Left forelimb (tissue), 1 donor: ENCODE measurements at regions not wholly inside any gene's neighbourhood (a gene's known extent, or its start where the extent isn't known, plus 50 kb on each side); places are given as distances from the start of the nearest gene placed in this dataset.
"Not testable (repeated sequence)": the region's sequence is repeated elsewhere in the genome, so short reads cannot be mapped to it uniquely, and the experiment has no call there.

Experiments
- DNase-seq: peaks from one replicate; pipeline ENCODE4 v3.0.0-alpha.2; 2018; ENCODE audit warnings: low spot score

- no peak for DNase-seq
Measured at GRCh38 chr10:36872702-36873393, 252.6 kb upstream of the ANKRD30A start.

GRCh38 chr10:36840788-36841187 lies 284.6 kb upstream of the ANKRD30A start:
- no peak for DNase-seq

GRCh38 chr10:36837416-36837815 lies 288.0 kb upstream of the ANKRD30A start:
- DNase-seq, result no peak

- no peak for DNase-seq
Measured at GRCh38 chr10:36819781-36820180, 305.6 kb upstream of the ANKRD30A start.

GRCh38 chr10:36817898-36818297 lies 307.5 kb upstream of the ANKRD30A start:
- no peak for DNase-seq

- no peak for DNase-seq
Measured at GRCh38 chr10:36808625-36809362, 316.6 kb upstream of the ANKRD30A start.

GRCh38 chr10:36803229-36803628 lies 322.2 kb upstream of the ANKRD30A start:
- no peak for DNase-seq

GRCh38 chr10:36802490-36803153 lies 322.8 kb upstream of the ANKRD30A start:
- DNase-seq, result peak; percentile 86

GRCh38 chr10:36801660-36802059 lies 323.7 kb upstream of the ANKRD30A start:
- DNase-seq, result no peak

GRCh38 chr10:36794981-36795380 lies 330.4 kb upstream of the ANKRD30A start:
- DNase-seq, result no peak

GRCh38 chr10:36789974-36790373 lies 335.4 kb upstream of the ANKRD30A start:
- DNase-seq, result no peak

GRCh38 chr10:36788152-36788551 lies 337.2 kb upstream of the ANKRD30A start:
- no peak for DNase-seq

- no peak for DNase-seq
Measured at GRCh38 chr10:36783400-36783799, 342.0 kb upstream of the ANKRD30A start.

GRCh38 chr10:36781570-36781969 lies 343.8 kb upstream of the ANKRD30A start:
- DNase-seq, result no peak

- DNase-seq, result no peak
Measured at GRCh38 chr10:36780158-36780557, 345.2 kb upstream of the ANKRD30A start.

- no peak for DNase-seq
Measured at GRCh38 chr10:36779238-36779846, 346.1 kb upstream of the ANKRD30A start.

GRCh38 chr10:36778651-36779050 lies 346.7 kb upstream of the ANKRD30A start:
- no peak for DNase-seq

GRCh38 chr10:36773652-36774051 lies 351.7 kb upstream of the ANKRD30A start:
- no peak for DNase-seq

GRCh38 chr10:36771725-36772124 lies 353.7 kb upstream of the ANKRD30A start:
- DNase-seq, result no peak

- not testable (repeated sequence) for DNase-seq
Measured at GRCh38 chr10:36769741-36770140, 355.7 kb upstream of the ANKRD30A start.

GRCh38 chr10:36766940-36767339 lies 358.5 kb upstream of the ANKRD30A start:
- DNase-seq, result no peak

GRCh38 chr10:36766415-36766810 lies 359.0 kb upstream of the ANKRD30A start:
- DNase-seq, result no peak
